HG02678 (cell line): ENCODE measurements at regions not wholly inside any gene's neighbourhood (a gene's known extent, or its start where the extent isn't known, plus 50 kb on each side); places are given as distances from the start of the nearest gene placed in this dataset.

Experiments
- ATAC-seq: cut with Tn5 transposase; IDR thresholded peaks from one replicate; pipeline ENCODE4 v1.9.1; 2021; ENCODE audit warnings: mild to moderate bottlenecking, moderate library complexity; ENCODE audit not compliant: unreplicated experiment

GRCh38 chr15:98187549-98187948 lies 227.0 kb downstream of the ARRDC4 start:
- no peak for ATAC-seq

GRCh38 chr15:98190914-98191313 lies 230.4 kb downstream of the ARRDC4 start:
- ATAC-seq, result no peak

GRCh38 chr15:98195796-98196195 lies 235.3 kb downstream of the ARRDC4 start:
- ATAC-seq, result no peak

- ATAC-seq, result no peak
Measured at GRCh38 chr15:98196371-98196770, 235.9 kb downstream of the ARRDC4 start.

GRCh38 chr15:98202256-98202655 lies 241.8 kb downstream of the ARRDC4 start:
- no peak for ATAC-seq

- no peak for ATAC-seq
Measured at GRCh38 chr15:98203872-98204660, 243.6 kb downstream of the ARRDC4 start.

- no peak for ATAC-seq
Measured at GRCh38 chr15:98207928-98208327, 247.4 kb downstream of the ARRDC4 start.

GRCh38 chr15:98213346-98213979 lies 253.0 kb downstream of the ARRDC4 start:
- no peak for ATAC-seq

GRCh38 chr15:98216166-98216565 lies 255.7 kb downstream of the ARRDC4 start:
- ATAC-seq, result no peak

- ATAC-seq, result no peak
Measured at GRCh38 chr15:98217356-98217755, 256.9 kb downstream of the ARRDC4 start.

GRCh38 chr15:98221144-98221543 lies 260.6 kb downstream of the ARRDC4 start:
- ATAC-seq, result no peak

- ATAC-seq, result no peak
Measured at GRCh38 chr15:98221577-98221976, 261.1 kb downstream of the ARRDC4 start.

GRCh38 chr15:98226149-98226548 lies 265.6 kb downstream of the ARRDC4 start:
- no peak for ATAC-seq

- ATAC-seq, result no peak
Measured at GRCh38 chr15:98226578-98226977, 266.1 kb downstream of the ARRDC4 start.

GRCh38 chr15:98228846-98229245 lies 268.3 kb downstream of the ARRDC4 start:
- ATAC-seq, result no peak

- no peak for ATAC-seq
Measured at GRCh38 chr15:98230975-98231374, 270.5 kb downstream of the ARRDC4 start.

GRCh38 chr15:98231696-98232440 lies 271.4 kb downstream of the ARRDC4 start:
- ATAC-seq, result no peak

GRCh38 chr15:98232761-98233160 lies 272.3 kb downstream of the ARRDC4 start:
- no peak for ATAC-seq

- ATAC-seq, result no peak
Measured at GRCh38 chr15:98233873-98234272, 273.4 kb downstream of the ARRDC4 start.

- ATAC-seq, result no peak
Measured at GRCh38 chr15:98240303-98240702, 279.8 kb downstream of the ARRDC4 start.

- no peak for ATAC-seq
Measured at GRCh38 chr15:98241032-98241554, 280.6 kb downstream of the ARRDC4 start.

GRCh38 chr15:98257290-98257689 lies 296.8 kb downstream of the ARRDC4 start:
- ATAC-seq, result no peak
